NCI-H446 treated with DMSO at 0.1 percent for 48 hours (cell line): ENCODE measurements at regions not wholly inside any gene's neighbourhood (a gene's known extent, or its start where the extent isn't known, plus 50 kb on each side); places are given as distances from the start of the nearest gene placed in this dataset.
"Not testable (repeated sequence)": the region's sequence is repeated elsewhere in the genome, so short reads cannot be mapped to it uniquely, and the experiment has no call there.

Source experiments
- DNase-seq: peaks from one replicate; lab custom pipeline; 2025; lab: John Stamatoyannopoulos, UW

GRCh38 chr3:86554383-86554782 lies 436.6 kb downstream of the VGLL3 start:
- DNase-seq: no peak

- no peak for DNase-seq
Observed at GRCh38 chr3:86547692-86548091, 443.3 kb downstream of the VGLL3 start.

GRCh38 chr3:86537171-86537570 lies 453.8 kb downstream of the VGLL3 start:
- no peak for DNase-seq

- DNase-seq: no peak
Observed at GRCh38 chr3:86519819-86520218, 471.1 kb downstream of the VGLL3 start.

- peak; percentile 25 for DNase-seq
Observed at GRCh38 chr3:86481636-86482035, 509.3 kb downstream of the VGLL3 start.

- DNase-seq: no peak
Observed at GRCh38 chr3:86481031-86481430, 509.9 kb downstream of the VGLL3 start.

- DNase-seq: no peak
Observed at GRCh38 chr3:86464180-86464579, 526.8 kb downstream of the VGLL3 start.

GRCh38 chr3:86451749-86452148 lies 539.2 kb downstream of the VGLL3 start:
- DNase-seq: no peak

- DNase-seq: no peak
Observed at GRCh38 chr3:86438544-86438943, 552.4 kb downstream of the VGLL3 start.

GRCh38 chr3:86427343-86427742 lies 563.6 kb downstream of the VGLL3 start:
- no peak for DNase-seq

GRCh38 chr3:86420990-86421739 lies 569.8 kb downstream of the VGLL3 start:
- DNase-seq: no peak

- no peak for DNase-seq
Observed at GRCh38 chr3:86418861-86419260, 572.1 kb downstream of the VGLL3 start.

- DNase-seq: no peak
Observed at GRCh38 chr3:86416334-86416733, 574.6 kb downstream of the VGLL3 start.

- no peak for DNase-seq
Observed at GRCh38 chr3:86413645-86414044, 577.3 kb downstream of the VGLL3 start.

- no peak for DNase-seq
Observed at GRCh38 chr3:86410587-86410986, 580.4 kb downstream of the VGLL3 start.

- DNase-seq: not testable (repeated sequence)
Observed at GRCh38 chr3:86389759-86390158, 601.2 kb downstream of the VGLL3 start.

- DNase-seq: no peak
Observed at GRCh38 chr3:86388820-86389219, 602.1 kb downstream of the VGLL3 start.

- no peak for DNase-seq
Observed at GRCh38 chr3:86382556-86382955, 608.4 kb downstream of the VGLL3 start.

- no peak for DNase-seq
Observed at GRCh38 chr3:86381247-86381646, 609.7 kb downstream of the VGLL3 start.

GRCh38 chr3:86379280-86379679 lies 611.7 kb downstream of the VGLL3 start:
- DNase-seq: no peak

- DNase-seq: no peak
Observed at GRCh38 chr3:86378829-86379228, 612.1 kb downstream of the VGLL3 start.

GRCh38 chr3:86335566-86335965 lies 655.4 kb downstream of the VGLL3 start:
- not testable (repeated sequence) for DNase-seq

- no peak for DNase-seq
Observed at GRCh38 chr3:86333636-86334035, 657.3 kb downstream of the VGLL3 start.

- no peak for DNase-seq
Observed at GRCh38 chr3:86303935-86304334, 687.0 kb downstream of the VGLL3 start.
